Lung (tissue), 11 donors: ENCODE measurements at regions not wholly inside any gene's neighbourhood (a gene's known extent, or its start where the extent isn't known, plus 50 kb on each side); places are given as distances from the start of the nearest gene placed in this dataset.

ENCODE experiments used
- ATAC-seq: fragments of 200-7000 bp; cut with Tn5 transposase; one replicate; pipeline ENCODE4 v1.9.1; 2020; ENCODE audit warnings: moderate number of reproducible peaks; ENCODE audit not compliant: insufficient read depth, low FRiP score
- DNase-seq, 3 donors: peaks; one replicate each; pipeline ENCODE4 v3.0.0-alpha.2; 2013 to 2017
- H3K27ac ChIP-seq, 2 donors: one replicate each; pipeline ENCODE4 v1.5.1; 2013; ENCODE audit warnings: mild to moderate bottlenecking in 2 of 2, moderate library complexity in 2 of 2, control low read depth in 1 of 2, inconsistent platforms in 1 of 2, low read depth in 1 of 2, low read length in 1 of 2
- H3K27me3 ChIP-seq, 3 donors: one replicate each; pipeline ENCODE4 v1.5.1; 2013; ENCODE audit warnings: low read length in 2 of 3; ENCODE audit not compliant: control insufficient read depth in 3 of 3, insufficient read depth in 3 of 3
- H3K36me3 ChIP-seq, 4 donors: one replicate each; pipeline ENCODE4 v1.5.1; 2013; ENCODE audit warnings: low read length in 4 of 4, mild to moderate bottlenecking in 1 of 4, moderate library complexity in 1 of 4; ENCODE audit not compliant: control insufficient read depth in 4 of 4, insufficient read depth in 4 of 4
- H3K4me1 ChIP-seq, 5 donors: one replicate each; pipeline ENCODE4 v1.5.1; 2013; ENCODE audit warnings: low read length in 5 of 5, mild to moderate bottlenecking in 2 of 5, moderate library complexity in 1 of 5; ENCODE audit not compliant: control insufficient read depth in 5 of 5, insufficient read depth in 5 of 5
- H3K4me3 ChIP-seq: one replicate; pipeline ENCODE4 v1.5.1; 2013; ENCODE audit warnings: mild to moderate bottlenecking, control low read depth, moderate library complexity
- H3K9ac ChIP-seq, 2 donors: one replicate each; pipeline ENCODE4 v1.5.1; 2013; ENCODE audit warnings: low read length in 2 of 2, control low read depth in 1 of 2; ENCODE audit not compliant: insufficient read depth in 1 of 2
- H3K9me3 ChIP-seq, 4 donors: one replicate each; pipeline ENCODE4 v1.5.1; 2013; ENCODE audit warnings: low read length in 3 of 4, mild to moderate bottlenecking in 1 of 4, moderate library complexity in 1 of 4; ENCODE audit not compliant: control insufficient read depth in 4 of 4, insufficient read depth in 3 of 4
- WGBS, 2 donors: extraction: QIAGEN DNeasy Blood & Tissue Kit; methylation state at CpG; one replicate each; pipeline ENCODE4 v1.1.7; 2013; 5-methylcytosine and 5-hydroxymethylcytosine counted together
- TF ChIP-seq, protein P1 (sequence below): IDR thresholded peaks from 2 replicates; pipeline ENCODE4 v1.5.1; 2012; ENCODE audit warnings: mild to moderate bottlenecking; ENCODE audit errors: control extremely low read depth, extremely low read depth
- donor health status: control.
- donor health status: control.
- donor health status: Bipolar disorder and iron deficiency.
- donor health status: healthy.
- donor health status: DM: yes; HTN: yes; CAD: no.

GRCh38 chr2:129909651-129910418 is 69.6 kb upstream of the RAB6C start:
- Histone ChIP-seq H3K4me3 (no peak overlapping the region), H3K27me3 (no peaks in the 10 kb centered on the region), H3K36me3 (no peaks in the 10 kb centered on the region), H3K9ac (no peak overlapping the region), H3K9me3 (peaks cover 0 to 5% (median 0%) of the 10 kb centered on the region in 4 donors), H3K27ac (no peak overlapping the region), H3K4me1 (no peaks in the 10 kb centered on the region)
- TF ChIP-seq, protein P1, sequence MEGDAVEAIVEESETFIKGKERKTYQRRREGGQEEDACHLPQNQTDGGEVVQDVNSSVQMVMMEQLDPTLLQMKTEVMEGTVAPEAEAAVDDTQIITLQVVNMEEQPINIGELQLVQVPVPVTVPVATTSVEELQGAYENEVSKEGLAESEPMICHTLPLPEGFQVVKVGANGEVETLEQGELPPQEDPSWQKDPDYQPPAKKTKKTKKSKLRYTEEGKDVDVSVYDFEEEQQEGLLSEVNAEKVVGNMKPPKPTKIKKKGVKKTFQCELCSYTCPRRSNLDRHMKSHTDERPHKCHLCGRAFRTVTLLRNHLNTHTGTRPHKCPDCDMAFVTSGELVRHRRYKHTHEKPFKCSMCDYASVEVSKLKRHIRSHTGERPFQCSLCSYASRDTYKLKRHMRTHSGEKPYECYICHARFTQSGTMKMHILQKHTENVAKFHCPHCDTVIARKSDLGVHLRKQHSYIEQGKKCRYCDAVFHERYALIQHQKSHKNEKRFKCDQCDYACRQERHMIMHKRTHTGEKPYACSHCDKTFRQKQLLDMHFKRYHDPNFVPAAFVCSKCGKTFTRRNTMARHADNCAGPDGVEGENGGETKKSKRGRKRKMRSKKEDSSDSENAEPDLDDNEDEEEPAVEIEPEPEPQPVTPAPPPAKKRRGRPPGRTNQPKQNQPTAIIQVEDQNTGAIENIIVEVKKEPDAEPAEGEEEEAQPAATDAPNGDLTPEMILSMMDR: no peak
- ATAC-seq: no peak
- WGBS, 2 donors: 84 to 85% methylated on average over 15 of the region's 15 CpGs
- DNase-seq: no peak

DNA sequence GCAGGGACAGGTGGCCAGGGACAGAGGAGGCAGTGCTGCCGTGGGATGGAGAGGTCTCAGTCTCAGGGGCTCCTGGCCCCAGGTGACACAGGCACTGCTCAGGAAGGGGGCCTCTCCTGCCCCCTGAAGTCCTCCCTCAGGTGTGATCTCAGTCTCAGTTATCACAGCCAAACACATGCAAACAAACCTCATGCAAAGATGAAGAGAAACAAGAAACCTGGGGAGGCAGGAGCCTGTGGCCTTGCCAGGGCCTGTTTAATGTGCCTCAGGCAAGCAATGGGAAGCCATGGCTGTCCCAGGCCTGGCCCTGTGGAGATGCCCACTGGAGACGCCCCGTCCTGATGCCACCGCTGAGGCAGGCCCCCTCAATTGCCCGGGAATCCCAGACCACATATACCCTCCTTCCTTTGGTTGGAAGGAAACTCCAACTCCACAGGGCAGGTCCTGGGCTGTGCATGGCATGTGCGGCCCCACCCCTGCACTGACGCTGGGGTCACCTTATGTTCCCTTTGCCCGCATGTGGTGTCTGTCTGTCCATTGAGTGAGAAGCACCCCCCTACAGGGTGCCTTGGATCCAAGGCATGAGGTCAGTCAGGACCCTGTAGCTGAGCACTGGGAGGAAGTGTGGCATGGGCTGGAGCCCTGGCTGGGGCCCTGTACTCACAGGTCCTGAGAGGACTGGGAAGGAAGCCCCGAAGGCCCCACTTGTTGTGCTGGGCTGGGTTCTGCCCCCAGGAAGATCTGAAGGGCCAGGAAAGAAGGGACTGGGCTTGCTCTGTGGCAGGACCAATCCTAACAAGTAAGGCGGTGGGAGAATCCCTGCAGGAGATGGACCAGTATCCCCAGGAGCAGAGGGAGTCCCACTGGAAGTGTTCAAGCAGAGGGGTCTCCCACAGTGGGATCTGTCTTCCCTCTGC is 68.8 kb upstream of the RAB6C start:
- H3K9ac ChIP-seq: no peak overlapping the region
- no peaks in the 10 kb centered on the region for H3K4me1 ChIP-seq
- H3K4me3 ChIP-seq: no peak overlapping the region
- WGBS, 2 donors: 83 to 92% methylated on average over 10 of the region's 10 CpGs
- no peak overlapping the region for H3K27ac ChIP-seq
- DNase-seq (no peak), ATAC-seq (no peak)
- H3K9me3 ChIP-seq: peaks cover 0 to 9% (median 0%) of the 10 kb centered on the region in 4 donors
- H3K27me3 ChIP-seq: no peaks in the 10 kb centered on the region
- TF ChIP-seq, protein P1: no peak
- no peaks in the 10 kb centered on the region for H3K36me3 ChIP-seq

DNA sequence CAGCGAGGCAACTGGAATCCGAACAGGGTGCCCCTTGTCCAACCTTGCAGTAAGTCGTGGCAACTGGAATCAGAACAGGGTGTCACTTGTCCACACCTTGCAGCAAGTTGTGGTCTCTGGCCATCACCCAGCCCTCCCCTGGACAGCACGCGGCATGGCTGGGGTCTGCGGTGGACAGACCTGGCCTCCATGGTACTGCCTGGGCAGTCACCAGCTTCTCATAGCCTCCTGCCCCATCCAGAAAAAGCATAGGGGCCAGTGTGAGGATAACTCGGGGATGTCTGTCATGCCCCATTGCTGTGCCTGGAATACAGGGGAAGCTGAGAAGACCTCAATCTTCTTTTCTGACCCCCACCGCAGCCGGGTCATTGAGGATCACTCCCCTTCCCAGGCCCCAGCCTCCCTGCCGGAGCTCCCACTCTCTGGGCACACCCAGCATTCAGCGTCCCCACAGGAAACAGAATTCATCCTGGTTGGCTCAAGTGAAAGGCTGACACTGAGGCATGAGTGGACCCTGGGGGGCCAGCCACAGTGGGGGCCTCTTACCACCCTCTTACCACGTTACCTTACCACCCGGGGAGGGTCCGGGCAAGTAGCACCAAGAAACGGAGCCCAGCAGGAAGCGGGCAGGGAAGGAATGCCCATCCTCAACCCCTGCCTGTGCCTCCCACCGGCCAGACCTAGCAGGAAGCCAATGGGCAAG is 68.0 kb upstream of the RAB6C start:
- TF ChIP-seq, protein P1: no peak
- no peak overlapping the region for H3K9ac ChIP-seq
- no peaks in the 10 kb centered on the region for H3K27me3 ChIP-seq
- no peak overlapping the region for H3K4me3 ChIP-seq
- H3K36me3 ChIP-seq: no peaks in the 10 kb centered on the region
- H3K9me3 ChIP-seq: peaks cover 0 to 9% (median 0%) of the 10 kb centered on the region in 4 donors
- 85 to 87% methylated on average over 17 of the region's 17 CpGs for WGBS, 2 donors
- H3K27ac ChIP-seq: no peak overlapping the region
- DNase-seq (no peak), ATAC-seq (no peak)
- H3K4me1 ChIP-seq: no peaks in the 10 kb centered on the region
